Naive thymus-derived CD4-positive, alpha-beta T cell (primary cell): ENCODE measurements at regions not wholly inside any gene's neighbourhood (a gene's known extent, or its start where the extent isn't known, plus 50 kb on each side); places are given as distances from the start of the nearest gene placed in this dataset.
"Not testable (repeated sequence)": the region's sequence is repeated elsewhere in the genome, so short reads cannot be mapped to it uniquely, and the experiment has no call there.

Source experiments
- ATAC-seq: fragments of 150-1000 bp; cut with Tn5 transposase; 2 replicates; pipeline ENCODE4 v1.10.0; 2021; ENCODE audit warnings: mild to moderate bottlenecking, moderate library complexity
- CTCF ChIA-PET: fragments of 350-600 bp; sonication (Branson Sonifier 250); formaldehyde crosslinking; loops from one replicate; lab custom pipeline; 2021; ENCODE audit warnings: antibody characterized with exemption; lab: Charles Lee
- POLR2A ChIA-PET: fragments of 350-600 bp; sonication (Branson Sonifier 250); formaldehyde crosslinking; loops from one replicate; lab custom pipeline; 2021; ENCODE audit warnings: antibody characterized with exemption, inconsistent platforms; lab: Charles Lee
- DNase-seq, 9 donors: peaks; one replicate each; pipeline versions ENCODE4 v3.0.0 to v3.0.0-alpha.2; 2020 to 2022; ENCODE audit warnings: mixed read lengths in 1 of 9
- H3K27ac ChIP-seq: one replicate; pipeline ENCODE4 v1.7.0; 2013; ENCODE audit warnings: mild to moderate bottlenecking, low read depth, low read length, moderate library complexity
- H3K27me3 ChIP-seq, 2 donors: one replicate each; pipeline ENCODE4 v1.7.0; 2013; ENCODE audit warnings: low read length in 2 of 2, mild to moderate bottlenecking in 2 of 2, moderate library complexity in 2 of 2; ENCODE audit not compliant: control insufficient read depth in 2 of 2, insufficient read depth in 2 of 2
- H3K36me3 ChIP-seq, 3 experiments: 1 replicate in 2 of 3; 2 replicates in 1 of 3; pipeline ENCODE4 v1.7.0; 2013; ENCODE audit warnings: low read length in 3 of 3, mild to moderate bottlenecking in 3 of 3, moderate library complexity in 1 of 3; ENCODE audit not compliant: insufficient read depth in 3 of 3, control insufficient read depth in 2 of 3
- H3K4me1 ChIP-seq, 2 donors: one replicate each; pipeline ENCODE4 v1.7.0; 2013; ENCODE audit warnings: low read length in 2 of 2, mild to moderate bottlenecking in 2 of 2, moderate library complexity in 1 of 2; ENCODE audit not compliant: control insufficient read depth in 2 of 2, insufficient read depth in 2 of 2
- H3K4me3 ChIP-seq: 2 replicates; pipeline ENCODE4 v1.7.0; 2013; ENCODE audit warnings: mild to moderate bottlenecking, low read length
- H3K9me3 ChIP-seq, 3 experiments: 1 replicate in 2 of 3; 2 replicates in 1 of 3; pipeline ENCODE4 v1.7.0; 2013; ENCODE audit warnings: low read length in 3 of 3; ENCODE audit not compliant: control insufficient read depth in 2 of 3
- H3K27ac Mint-ChIP-seq, 9 donors: one replicate each; pipeline ENCODE4 v1.8.0; 2020 to 2022; ENCODE audit warnings: mixed read lengths in 9 of 9, mild to moderate bottlenecking in 8 of 9, moderate library complexity in 5 of 9, inconsistent platforms in 2 of 9
- H3K27me3 Mint-ChIP-seq, 5 donors: one replicate each; pipeline ENCODE4 v1.8.0; 2021 to 2022; ENCODE audit warnings: mixed read lengths in 5 of 5, mild to moderate bottlenecking in 1 of 5
- H3K36me3 Mint-ChIP-seq, 5 donors: one replicate each; pipeline ENCODE4 v1.8.0; 2020 to 2022; ENCODE audit warnings: mixed read lengths in 5 of 5, mild to moderate bottlenecking in 3 of 5, inconsistent platforms in 1 of 5
- H3K4me1 Mint-ChIP-seq, 7 donors: one replicate each; pipeline ENCODE4 v1.8.0; 2020 to 2022; ENCODE audit warnings: mixed read lengths in 7 of 7, mild to moderate bottlenecking in 3 of 7, inconsistent platforms in 1 of 7
- H3K4me3 Mint-ChIP-seq, 10 donors: one replicate each; pipeline ENCODE4 v1.8.0; 2020 to 2022; ENCODE audit warnings: mild to moderate bottlenecking in 10 of 10, mixed read lengths in 10 of 10, moderate library complexity in 6 of 10, inconsistent platforms in 2 of 10
- H3K9me3 Mint-ChIP-seq, 11 donors: one replicate each; pipeline ENCODE4 v1.8.0; 2020 to 2022; ENCODE audit warnings: mixed read lengths in 11 of 11, mild to moderate bottlenecking in 4 of 11, inconsistent platforms in 1 of 11, moderate library complexity in 1 of 11
- intact Hi-C, 2 donors: fragments of 100-400 bp; cut with micrococcal nuclease; formaldehyde crosslinking; loops; one replicate each; pipeline ENCODE4 v1.15.1; 2023

GRCh38 chr7:97234494-97234893, 117.0 kb downstream of the SDHAF3 start:
- ATAC-seq, H3K4me1 ChIP-seq, POLR2A ChIA-PET, H3K9me3 ChIP-seq, H3K4me1 Mint-ChIP-seq, H3K4me3 ChIP-seq, intact Hi-C loops, CTCF ChIA-PET, H3K4me3 Mint-ChIP-seq, H3K36me3 ChIP-seq, H3K27ac ChIP-seq, DNase-seq, H3K27me3 ChIP-seq, H3K27ac Mint-ChIP-seq: not testable (repeated sequence)
- Mint-ChIP-seq H3K27me3 (peaks cover 0 to 38% (median 24%) of the 10 kb centered on the region in 5 donors), H3K36me3 (peaks cover 0 to 22% (median 4%) of the 10 kb centered on the region in 5 donors), H3K9me3 (peaks cover 26 to 70% (median 33%) of the 10 kb centered on the region in 11 donors)

GRCh38 chr7:97246317-97246716, 128.8 kb downstream of the SDHAF3 start:
- Histone ChIP-seq H3K4me1 (no peaks in the 10 kb centered on the region), H3K4me3 (no peak overlapping the region), H3K9me3 (no peaks in the 10 kb centered on the region), H3K27ac (no peak overlapping the region), H3K36me3 (no peaks in the 10 kb centered on the region), H3K27me3 (no peaks in the 10 kb centered on the region)
- Mint-ChIP-seq H3K27ac (no peak overlapping the region), H3K36me3 (peaks cover 0 to 4% (median 0%) of the 10 kb centered on the region in 5 donors), H3K4me1 (no peaks in the 10 kb centered on the region), H3K9me3 (peaks cover 0 to 34% (median 11%) of the 10 kb centered on the region in 11 donors), H3K27me3 (peaks cover 0 to 4% (median 0%) of the 10 kb centered on the region in 5 donors), H3K4me3 (no peak overlapping the region)
- DNase-seq (no peak), ATAC-seq (no peak)
- CTCF ChIA-PET = no interaction called here
- intact Hi-C loops = no loop called here
- POLR2A ChIA-PET = interaction anchor here (0.6 kb wide), 1 partner anchor 1525 kb away, joined by 3 read pairs; no protein-coding TSS in a partner anchor

- H3K4me3 Mint-ChIP-seq, H3K27me3 Mint-ChIP-seq, H3K27ac ChIP-seq, H3K27me3 ChIP-seq, H3K4me3 ChIP-seq, H3K36me3 ChIP-seq, DNase-seq, H3K4me1 Mint-ChIP-seq, ATAC-seq, H3K36me3 Mint-ChIP-seq, intact Hi-C loops, H3K4me1 ChIP-seq, H3K27ac Mint-ChIP-seq, POLR2A ChIA-PET, H3K9me3 ChIP-seq, CTCF ChIA-PET: not testable (repeated sequence)
- H3K9me3 Mint-ChIP-seq = peaks cover 0 to 14% (median 2%) of the 10 kb centered on the region in 11 donors
Measured at GRCh38 chr7:97258187-97258586, 140.7 kb downstream of the SDHAF3 start.

GRCh38 chr7:97269741-97270140, 152.2 kb downstream of the SDHAF3 start:
- Histone ChIP-seq H3K4me1 (no peaks in the 10 kb centered on the region), H3K27ac (no peak overlapping the region), H3K9me3 (no peaks in the 10 kb centered on the region), H3K4me3 (no peak overlapping the region), H3K36me3 (no peaks in the 10 kb centered on the region), H3K27me3 (no peaks in the 10 kb centered on the region)
- ChIA-PET POLR2A (no interaction called here), CTCF (no interaction called here)
- intact Hi-C loops = no loop called here
- Mint-ChIP-seq H3K27ac (no peak overlapping the region), H3K36me3 (no peaks in the 10 kb centered on the region), H3K4me1 (no peaks in the 10 kb centered on the region), H3K9me3 (peaks cover 0 to 7% (median 0%) of the 10 kb centered on the region in 11 donors), H3K27me3 (peaks cover 0 to 23% (median 8%) of the 10 kb centered on the region in 5 donors), H3K4me3 (no peak overlapping the region)
- DNase-seq = no peak
- ATAC-seq = no peak

GRCh38 chr7:97270280-97270679, 152.8 kb downstream of the SDHAF3 start:
- H3K9me3 ChIP-seq = no peaks in the 10 kb centered on the region
- intact Hi-C loops = no loop called here
- no peaks in the 10 kb centered on the region for H3K4me1 ChIP-seq
- no peak for ATAC-seq
- CTCF ChIA-PET = no interaction called here
- Mint-ChIP-seq H3K27me3 (peaks cover 0 to 24% (median 8%) of the 10 kb centered on the region in 5 donors), H3K4me1 (no peaks in the 10 kb centered on the region), H3K9me3 (peaks cover 0 to 7% (median 0%) of the 10 kb centered on the region in 11 donors), H3K36me3 (no peaks in the 10 kb centered on the region), H3K4me3 (no peak overlapping the region), H3K27ac (no peak overlapping the region)
- H3K27me3 ChIP-seq = no peaks in the 10 kb centered on the region
- H3K4me3 ChIP-seq = no peak overlapping the region
- H3K27ac ChIP-seq = no peak overlapping the region
- no peak for DNase-seq
- H3K36me3 ChIP-seq = no peaks in the 10 kb centered on the region
- POLR2A ChIA-PET = no interaction called here

GRCh38 chr7:97271619-97272018, 154.1 kb downstream of the SDHAF3 start:
- DNase-seq (no peak), ATAC-seq (no peak)
- intact Hi-C loops = no loop called here
- H3K4me3 ChIP-seq = no peak overlapping the region
- H3K27ac Mint-ChIP-seq = no peak overlapping the region
- H3K9me3 ChIP-seq = no peaks in the 10 kb centered on the region
- no peaks in the 10 kb centered on the region for H3K27me3 ChIP-seq
- H3K36me3 ChIP-seq = no peaks in the 10 kb centered on the region
- ChIA-PET CTCF (no interaction called here), POLR2A (no interaction called here)
- H3K4me1 ChIP-seq = no peaks in the 10 kb centered on the region
- H3K9me3 Mint-ChIP-seq = peaks cover 0 to 7% (median 0%) of the 10 kb centered on the region in 11 donors
- H3K36me3 Mint-ChIP-seq = no peaks in the 10 kb centered on the region
- no peak overlapping the region for H3K27ac ChIP-seq
- peaks cover 0 to 24% (median 8%) of the 10 kb centered on the region in 5 donors for H3K27me3 Mint-ChIP-seq
- no peaks in the 10 kb centered on the region for H3K4me1 Mint-ChIP-seq
- no peak overlapping the region for H3K4me3 Mint-ChIP-seq

GRCh38 chr7:97272237-97272975, 154.9 kb downstream of the SDHAF3 start:
- Mint-ChIP-seq H3K9me3 (peaks cover 0 to 6% (median 0%) of the 10 kb centered on the region in 11 donors), H3K36me3 (no peaks in the 10 kb centered on the region), H3K4me3 (no peak overlapping the region), H3K4me1 (peaks cover 0 to 1% (median 0%) of the 10 kb centered on the region in 7 donors), H3K27me3 (peaks cover 0 to 29% (median 14%) of the 10 kb centered on the region in 5 donors), H3K27ac (no peak overlapping the region)
- Histone ChIP-seq H3K4me3 (no peak overlapping the region), H3K4me1 (no peaks in the 10 kb centered on the region), H3K27me3 (no peaks in the 10 kb centered on the region), H3K27ac (no peak overlapping the region), H3K36me3 (no peaks in the 10 kb centered on the region), H3K9me3 (no peaks in the 10 kb centered on the region)
- CTCF ChIA-PET = no interaction called here
- POLR2A ChIA-PET = no interaction called here
- intact Hi-C loops = no loop called here
- ATAC-seq = no peak
- no peak for DNase-seq
